PFSK-1 (cell line): ENCODE measurements at regions not wholly inside any gene's neighbourhood (a gene's known extent, or its start where the extent isn't known, plus 50 kb on each side); places are given as distances from the start of the nearest gene placed in this dataset.

Source experiments
- FOXP2 ChIP-seq: optimal IDR thresholded peaks from 2 replicates; pipeline ENCODE3; 2011; ENCODE audit warnings: borderline replicate concordance, control low read depth, inconsistent platforms; ENCODE audit not compliant: insufficient read depth; ENCODE audit errors: extremely low read length, extremely low read depth
- POLR2AphosphoS5 ChIP-seq: IDR thresholded peaks from 2 replicates; pipeline ENCODE4 v1.6.1; 2012; ENCODE audit warnings: low read depth, mild to moderate bottlenecking, control low read depth, low read length, moderate library complexity
- SIN3A ChIP-seq: IDR thresholded peaks from 2 replicates; pipeline ENCODE4 v1.6.1; 2012; ENCODE audit warnings: mild to moderate bottlenecking, low read length, moderate library complexity, borderline replicate concordance; ENCODE audit not compliant: insufficient read depth
- TAF1 ChIP-seq: IDR thresholded peaks from 2 replicates; pipeline ENCODE4 v1.6.1; 2012; ENCODE audit warnings: low read length, control low read depth, borderline replicate concordance; ENCODE audit not compliant: insufficient read depth
- TF ChIP-seq, protein P1 (sequence below), 2 experiments: IDR thresholded peaks; 2 replicates each; pipeline versions ENCODE4 v1.6.1 to v1.8.0; 2011 to 2012; ENCODE audit warnings: low read depth in 2 of 2, low read length in 2 of 2, control low read depth in 1 of 2, inconsistent platforms in 1 of 2, mild to moderate bottlenecking in 1 of 2, moderate library complexity in 1 of 2; ENCODE audit not compliant: insufficient read depth in 1 of 2

DNA sequence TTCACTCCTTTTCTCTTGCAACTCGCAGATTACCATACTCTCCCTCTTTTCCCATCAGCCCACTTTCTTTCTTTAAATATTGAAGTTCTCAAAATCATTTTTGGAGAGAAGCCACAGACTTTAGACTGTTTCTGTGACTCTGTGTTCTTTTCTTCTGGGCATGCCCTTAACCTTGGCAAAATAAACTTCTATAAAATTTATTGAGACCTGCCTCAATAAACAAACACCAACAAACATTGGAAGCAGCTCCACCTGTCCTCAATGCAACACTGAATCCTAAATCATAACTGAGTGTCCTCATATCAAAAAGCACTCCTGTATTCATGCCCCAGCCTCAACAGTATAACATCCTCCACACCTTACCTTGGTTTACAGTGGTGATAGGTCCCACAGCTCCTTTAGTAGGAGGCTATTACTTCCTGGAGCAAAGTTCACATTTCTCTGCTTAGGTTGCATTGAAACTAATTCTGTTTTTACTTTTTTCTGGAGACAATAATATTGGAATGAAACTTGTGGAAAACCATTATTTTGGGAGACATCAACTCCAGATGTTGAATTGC lies 320.0 kb upstream of the LRRC4C start:
- TF ChIP-seq FOXP2 (no peak), SIN3A (no peak), TAF1 (no peak), POLR2AphosphoS5 (no peak)
- TF ChIP-seq, protein P1, sequence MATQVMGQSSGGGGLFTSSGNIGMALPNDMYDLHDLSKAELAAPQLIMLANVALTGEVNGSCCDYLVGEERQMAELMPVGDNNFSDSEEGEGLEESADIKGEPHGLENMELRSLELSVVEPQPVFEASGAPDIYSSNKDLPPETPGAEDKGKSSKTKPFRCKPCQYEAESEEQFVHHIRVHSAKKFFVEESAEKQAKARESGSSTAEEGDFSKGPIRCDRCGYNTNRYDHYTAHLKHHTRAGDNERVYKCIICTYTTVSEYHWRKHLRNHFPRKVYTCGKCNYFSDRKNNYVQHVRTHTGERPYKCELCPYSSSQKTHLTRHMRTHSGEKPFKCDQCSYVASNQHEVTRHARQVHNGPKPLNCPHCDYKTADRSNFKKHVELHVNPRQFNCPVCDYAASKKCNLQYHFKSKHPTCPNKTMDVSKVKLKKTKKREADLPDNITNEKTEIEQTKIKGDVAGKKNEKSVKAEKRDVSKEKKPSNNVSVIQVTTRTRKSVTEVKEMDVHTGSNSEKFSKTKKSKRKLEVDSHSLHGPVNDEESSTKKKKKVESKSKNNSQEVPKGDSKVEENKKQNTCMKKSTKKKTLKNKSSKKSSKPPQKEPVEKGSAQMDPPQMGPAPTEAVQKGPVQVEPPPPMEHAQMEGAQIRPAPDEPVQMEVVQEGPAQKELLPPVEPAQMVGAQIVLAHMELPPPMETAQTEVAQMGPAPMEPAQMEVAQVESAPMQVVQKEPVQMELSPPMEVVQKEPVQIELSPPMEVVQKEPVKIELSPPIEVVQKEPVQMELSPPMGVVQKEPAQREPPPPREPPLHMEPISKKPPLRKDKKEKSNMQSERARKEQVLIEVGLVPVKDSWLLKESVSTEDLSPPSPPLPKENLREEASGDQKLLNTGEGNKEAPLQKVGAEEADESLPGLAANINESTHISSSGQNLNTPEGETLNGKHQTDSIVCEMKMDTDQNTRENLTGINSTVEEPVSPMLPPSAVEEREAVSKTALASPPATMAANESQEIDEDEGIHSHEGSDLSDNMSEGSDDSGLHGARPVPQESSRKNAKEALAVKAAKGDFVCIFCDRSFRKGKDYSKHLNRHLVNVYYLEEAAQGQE (IDR thresholded peaks at IDR 0.05; ENCODE audit: insufficient read depth in 1 of 2, low read depth in 2 of 2, low read length in 2 of 2): no peak

DNA sequence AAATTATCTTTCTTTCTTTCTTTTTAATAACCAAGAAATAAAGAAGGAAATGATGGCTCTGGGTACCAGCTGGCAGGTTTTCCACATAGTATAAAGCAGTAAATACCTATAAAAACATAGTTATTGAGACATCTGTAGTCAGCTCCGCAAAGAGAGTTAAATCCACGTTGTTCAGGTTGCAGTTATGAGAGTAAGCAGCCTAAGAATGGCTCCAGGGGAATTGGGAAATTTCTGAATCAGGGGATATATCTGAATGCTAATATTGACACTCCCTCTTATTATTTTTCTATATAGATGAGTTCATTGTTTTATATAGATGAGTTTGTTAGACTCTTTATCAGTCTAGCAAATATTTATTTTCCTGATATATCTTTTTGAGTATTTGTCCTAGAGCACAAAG lies 322.0 kb upstream of the LRRC4C start:
- TF ChIP-seq FOXP2 (no peak), TAF1 (no peak)
- TF ChIP-seq, protein P1 (IDR thresholded peaks at IDR 0.05; ENCODE audit: insufficient read depth in 1 of 2, low read depth in 2 of 2, low read length in 2 of 2): no peak

DNA sequence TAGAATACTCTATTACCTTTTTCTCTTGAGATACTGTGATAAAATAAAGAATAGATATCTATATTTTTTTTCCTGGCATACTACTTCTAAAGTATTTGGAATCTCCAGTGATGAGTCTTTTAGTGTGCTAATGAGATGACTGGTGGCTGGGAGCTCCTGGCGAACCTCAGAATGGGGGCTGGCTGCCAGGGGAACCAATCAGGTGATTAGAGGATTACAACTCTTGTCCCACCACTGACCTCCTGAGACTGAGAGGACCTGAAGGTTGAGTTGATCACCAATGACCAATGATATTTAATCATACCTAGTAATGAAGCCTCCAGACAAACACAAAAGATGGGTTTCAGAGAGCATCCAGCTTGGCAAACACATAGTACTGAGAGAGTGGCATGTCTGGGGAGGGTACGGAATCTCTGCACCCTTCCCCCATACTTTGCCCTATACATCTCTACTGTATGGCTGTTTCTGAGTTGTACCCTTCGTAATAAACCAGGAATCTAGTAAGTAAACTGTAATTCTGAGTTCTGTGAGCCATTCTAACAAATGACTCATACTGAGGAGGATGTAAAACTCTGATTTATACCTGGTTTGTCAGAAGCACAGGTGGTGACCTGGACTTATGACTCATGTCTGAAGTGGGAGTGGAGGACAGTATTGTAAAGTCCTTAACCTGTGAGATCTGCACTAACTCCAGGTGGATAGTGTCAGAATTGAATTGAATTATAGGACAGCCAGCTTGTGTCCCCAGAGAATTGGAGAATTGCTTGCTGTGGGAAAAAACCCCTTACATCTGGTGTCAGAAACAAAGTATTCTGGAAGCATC lies 325.3 kb upstream of the LRRC4C start:
- TF ChIP-seq FOXP2 (no peak), TAF1 (no peak), POLR2AphosphoS5 (no peak)

DNA sequence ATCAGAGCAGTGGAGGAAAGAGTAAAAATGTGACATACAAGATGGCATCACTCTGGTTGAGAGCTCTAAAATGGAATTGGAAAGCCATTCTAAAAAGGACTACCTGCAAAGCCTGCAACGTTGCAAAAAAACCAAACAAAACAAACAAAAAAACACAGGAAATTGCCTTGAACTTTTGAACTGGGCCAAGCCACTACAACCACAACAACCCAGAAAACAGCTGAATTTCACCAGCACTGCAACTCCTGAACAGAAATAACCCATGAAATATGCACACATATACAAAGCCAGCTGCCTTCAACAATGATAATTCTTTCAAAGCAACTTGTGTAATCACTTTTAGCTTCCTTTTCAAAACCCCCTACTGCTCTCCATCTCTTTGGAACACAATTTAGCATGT lies 326.6 kb upstream of the LRRC4C start:
- TF ChIP-seq FOXP2: no peak

DNA sequence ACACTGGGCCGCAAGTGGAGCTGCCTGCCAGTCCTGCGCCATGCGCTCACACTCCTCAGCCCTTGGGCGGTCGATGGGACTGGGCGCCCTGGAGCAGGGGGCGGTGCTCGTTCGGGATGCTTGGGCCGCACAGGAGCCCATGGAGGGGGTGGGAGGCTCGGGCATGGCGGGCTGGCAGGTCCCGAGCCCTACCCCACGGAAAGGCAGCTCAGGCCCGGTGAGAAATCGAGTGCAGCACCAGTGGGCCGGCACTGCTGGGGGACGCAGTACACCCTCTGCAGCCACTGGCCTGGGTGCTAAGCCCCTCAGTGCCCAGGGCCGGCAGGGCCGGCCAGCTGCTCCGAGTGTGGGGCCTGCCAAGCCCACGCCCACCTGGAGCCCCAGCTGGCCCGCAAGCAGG lies 328.7 kb upstream of the LRRC4C start:
- TF ChIP-seq SIN3A (no peak), FOXP2 (no peak), POLR2AphosphoS5 (no peak), TAF1 (no peak)
- TF ChIP-seq, protein P1 (IDR thresholded peaks at IDR 0.05; ENCODE audit: insufficient read depth in 1 of 2, low read depth in 2 of 2, low read length in 2 of 2): no peak

DNA sequence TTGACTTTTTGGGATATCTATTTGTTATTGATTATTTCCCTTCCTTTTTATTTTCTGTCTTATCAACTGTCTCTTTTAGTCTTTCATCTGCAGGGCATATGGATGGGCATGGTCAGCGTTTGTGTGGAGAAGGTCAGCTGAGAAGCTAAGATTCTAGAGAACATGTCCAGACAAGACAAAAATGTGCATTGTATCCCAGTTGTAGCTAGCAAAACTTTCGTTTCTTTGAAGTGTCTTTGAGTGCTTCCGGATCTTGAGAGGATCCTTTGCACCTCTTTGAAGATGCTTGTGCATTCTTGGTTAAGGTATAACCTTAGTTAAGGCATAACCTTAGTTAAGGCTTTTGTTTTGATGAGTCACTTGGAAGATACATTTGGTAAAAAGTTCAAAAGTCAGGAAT lies 329.9 kb upstream of the LRRC4C start:
- TF ChIP-seq SIN3A (no peak), FOXP2 (no peak), POLR2AphosphoS5 (no peak), TAF1 (no peak)
- TF ChIP-seq, protein P1 (IDR thresholded peaks at IDR 0.05; ENCODE audit: insufficient read depth in 1 of 2, low read depth in 2 of 2, low read length in 2 of 2): no peak
